Ovary (tissue), 7 donors: ENCODE measurements at regions not wholly inside any gene's neighbourhood (a gene's known extent, or its start where the extent isn't known, plus 50 kb on each side); places are given as distances from the start of the nearest gene placed in this dataset.

Source experiments
- DNase-seq, 5 donors: peaks; one replicate each; pipeline ENCODE4 v3.0.0-alpha.2; 2019 to 2020
- H3K27ac ChIP-seq, 2 donors: fragments of 200-600 bp; one replicate each; pipeline versions ENCODE4 v1.5.1 to v1.8.0; 2019 to 2022
- H3K27me3 ChIP-seq: fragments of 200-600 bp; one replicate; pipeline ENCODE4 v1.8.0; 2022
- H3K36me3 ChIP-seq: fragments of 200-600 bp; sonication (generic); one replicate; pipeline ENCODE4 v1.5.1; 2019
- H3K4me1 ChIP-seq: one replicate; pipeline ENCODE4 v1.8.1; 2013; ENCODE audit warnings: mild to moderate bottlenecking, moderate library complexity; ENCODE audit not compliant: insufficient read depth
- H3K4me3 ChIP-seq: fragments of 200-600 bp; sonication (generic); one replicate; pipeline ENCODE4 v1.5.1; 2017
- H3K9me3 ChIP-seq, 2 donors: fragments of 200-600 bp in 1 of 2; sonication (generic) in 1 of 2; one replicate each; pipeline versions ENCODE4 v1.5.1 to v1.8.1; 2013 to 2019; ENCODE audit warnings: mild to moderate bottlenecking in 1 of 2, moderate library complexity in 1 of 2
- CTCF ChIP-seq, 3 donors: fragments of 450-650 bp in 2 of 3; fragments of 200-600 bp in 1 of 3; IDR thresholded peaks; one replicate each; pipeline versions ENCODE4 v1.5.1 to v1.8.0; 2016 to 2022; ENCODE audit warnings: antibody characterized with exemption in 3 of 3, mild to moderate bottlenecking in 1 of 3
- EP300 ChIP-seq: sonication (generic); formaldehyde crosslinking; IDR thresholded peaks from one replicate; pipeline ENCODE4 v1.6.1; 2017; ENCODE audit warnings: antibody characterized with exemption
- POLR2A ChIP-seq: fragments of 450-650 bp; IDR thresholded peaks from one replicate; pipeline ENCODE4 v1.6.1; 2017; ENCODE audit warnings: antibody characterized with exemption, mild to moderate bottlenecking, moderate library complexity
- WGBS, 3 donors: extraction: QIAGEN DNeasy Blood & Tissue Kit in 1 of 3; methylation state at CpG; one replicate each; pipeline versions ENCODE4 v1.1.5 to v1.1.7; 2013 to 2017; 5-methylcytosine and 5-hydroxymethylcytosine counted together
- intact Hi-C, 4 donors: fragments of 100-400 bp; cut with DNase I; formaldehyde crosslinking; loops; one replicate each; pipeline versions ENCODE4 v1.11.0 to v1.15.1; 2022 to 2023
- donor health status: DM: no; HTN: no; CAD: no; lungs with moderate emphysema.
- donor health status: DM: no; HTN: no; CAD: no.
- donor health status: Bipolar disorder and iron deficiency.
- donor health status: DM: no; HTN: no; CAD: no.
- donor health status: DM: yes; HTN: yes; CAD: no.

GRCh38 chr11:30684772-30685171, 98.6 kb upstream of the MPPED2 start:
- WGBS, 3 donors, result 53 to 72% (median 64%) methylated on average over 2 of the region's 2 CpGs
- no peak overlapping the region for H3K4me3 ChIP-seq
- no peak overlapping the region for H3K27ac ChIP-seq
- DNase-seq, result no peak
- TF ChIP-seq POLR2A (no peak), EP300 (no peak), CTCF (IDR thresholded peaks at IDR 0.05) (no peak)
- intact Hi-C loops, result no loop called here
- H3K36me3 ChIP-seq, result no peaks in the 10 kb centered on the region
- H3K9me3 ChIP-seq, result no peaks in the 10 kb centered on the region
- H3K4me1 ChIP-seq, result no peaks in the 10 kb centered on the region
- H3K27me3 ChIP-seq, result no peaks in the 10 kb centered on the region

GRCh38 chr11:30683176-30683575, 97.0 kb upstream of the MPPED2 start:
- no peak overlapping the region for H3K27ac ChIP-seq
- TF ChIP-seq POLR2A (no peak), EP300 (no peak), CTCF (IDR thresholded peaks at IDR 0.05) (no peak)
- no peaks in the 10 kb centered on the region for H3K27me3 ChIP-seq
- DNase-seq, result no peak
- no peak overlapping the region for H3K4me3 ChIP-seq
- intact Hi-C loops, result no loop called here
- WGBS, 3 donors, result 88 to 94% (median 89%) methylated on average over 1 of the region's 1 CpG
- H3K4me1 ChIP-seq, result no peaks in the 10 kb centered on the region
- H3K36me3 ChIP-seq, result no peaks in the 10 kb centered on the region
- no peaks in the 10 kb centered on the region for H3K9me3 ChIP-seq

GRCh38 chr11:30666817-30667216, 80.7 kb upstream of the MPPED2 start:
- Histone ChIP-seq H3K9me3 (no peaks in the 10 kb centered on the region), H3K4me1 (no peaks in the 10 kb centered on the region), H3K27ac (no peak overlapping the region), H3K36me3 (no peaks in the 10 kb centered on the region), H3K27me3 (no peaks in the 10 kb centered on the region), H3K4me3 (no peak overlapping the region)
- intact Hi-C loops, result no loop called here
- 71 to 74% (median 72%) methylated on average over 2 of the region's 2 CpGs for WGBS, 3 donors
- no peak for TF ChIP-seq CTCF (IDR thresholded peaks at IDR 0.05)
- no peak for DNase-seq

- no peaks in the 10 kb centered on the region for H3K9me3 ChIP-seq
- intact Hi-C loops, result no loop called here
- WGBS, 3 donors, result 81 to 86% (median 83%) methylated on average over 5 of the region's 5 CpGs
Observed at GRCh38 chr11:30665067-30665466, 78.9 kb upstream of the MPPED2 start.

More at GRCh38 chr11:30665067-30665466, 78.9 kb upstream of the MPPED2 start:
- Histone ChIP-seq H3K4me3 (no peak overlapping the region), H3K27ac (no peak overlapping the region), H3K4me1 (no peaks in the 10 kb centered on the region), H3K27me3 (no peaks in the 10 kb centered on the region), H3K36me3 (no peaks in the 10 kb centered on the region)
- TF ChIP-seq EP300 (no peak), POLR2A (no peak), CTCF (IDR thresholded peaks at IDR 0.05) (no peak)
- no peak for DNase-seq
